Smooth muscle cell (in vitro differentiated cells): ENCODE measurements at regions not wholly inside any gene's neighbourhood (a gene's known extent, or its start where the extent isn't known, plus 50 kb on each side); places are given as distances from the start of the nearest gene placed in this dataset.

Source experiments
- DNase-seq: peaks from one replicate; lab custom pipeline; 2025; ENCODE audit not compliant: unreplicated experiment; lab: John Stamatoyannopoulos, UW
- H2AFZ ChIP-seq: fragments of 200-600 bp; sonication (generic); 2 replicates; pipeline ENCODE4 v1.6.0; 2016; ENCODE audit warnings: antibody characterized with exemption, low read depth, mild to moderate bottlenecking
- H3F3A ChIP-seq: fragments of 200-600 bp; sonication (generic); 2 replicates; pipeline ENCODE4 v1.6.0; 2017; ENCODE audit warnings: antibody characterized with exemption, low read depth
- H3K27ac ChIP-seq: fragments of 200-600 bp; sonication (generic); 2 replicates; pipeline ENCODE4 v1.5.1; 2016; ENCODE audit warnings: low read depth, mild to moderate bottlenecking
- H3K27me3 ChIP-seq: fragments of 200-600 bp; sonication (generic); 2 replicates; pipeline ENCODE4 v1.6.1; 2016; ENCODE audit warnings: low read depth, mild to moderate bottlenecking
- H3K36me3 ChIP-seq: fragments of 200-600 bp; sonication (generic); 2 replicates; pipeline ENCODE4 v1.5.1; 2016; ENCODE audit warnings: low read depth
- H3K4me1 ChIP-seq: fragments of 200-600 bp; sonication (generic); 2 replicates; pipeline ENCODE4 v1.5.1; 2016; ENCODE audit warnings: low read depth
- H3K4me2 ChIP-seq: fragments of 200-600 bp; sonication (generic); 2 replicates; pipeline ENCODE4 v1.6.0; 2016; ENCODE audit warnings: mild to moderate bottlenecking
- H3K4me3 ChIP-seq: fragments of 200-600 bp; sonication (generic); 2 replicates; pipeline ENCODE4 v1.5.1; 2016; ENCODE audit warnings: mild to moderate bottlenecking
- H3K79me2 ChIP-seq: fragments of 200-600 bp; sonication (generic); 2 replicates; pipeline ENCODE4 v1.6.0; 2016; ENCODE audit warnings: low read depth, mild to moderate bottlenecking
- H3K9ac ChIP-seq: fragments of 200-600 bp; sonication (generic); 2 replicates; pipeline ENCODE4 v1.6.0; 2016; ENCODE audit warnings: low read depth
- H3K9me3 ChIP-seq: fragments of 200-600 bp; sonication (generic); replicated peaks from 2 replicates; pipeline ENCODE4 v1.5.1; 2016; ENCODE audit warnings: low read depth
- H4K20me1 ChIP-seq: fragments of 200-600 bp; sonication (generic); 2 replicates; pipeline ENCODE4 v1.6.0; 2016; ENCODE audit warnings: low read depth
- WGBS: methylation state at CpG from one replicate; pipeline ENCODE4 v1.1.7; 2016; ENCODE audit warnings: low lambda C conversion rate; 5-methylcytosine and 5-hydroxymethylcytosine counted together
- TF ChIP-seq, protein P1 (sequence below): fragments of 200-600 bp; sonication (generic); IDR thresholded peaks from 2 replicates; pipeline ENCODE4 v1.5.1; 2017; ENCODE audit warnings: borderline replicate concordance, mild to moderate bottlenecking, antibody characterized with exemption; ENCODE audit not compliant: insufficient read depth, poor library complexity, severe bottlenecking

GRCh38 chr11:96481204-96481603, 91.4 kb downstream of the JRKL start:
- no peaks in the 10 kb centered on the region for H3K4me1 ChIP-seq
- TF ChIP-seq, protein P1, sequence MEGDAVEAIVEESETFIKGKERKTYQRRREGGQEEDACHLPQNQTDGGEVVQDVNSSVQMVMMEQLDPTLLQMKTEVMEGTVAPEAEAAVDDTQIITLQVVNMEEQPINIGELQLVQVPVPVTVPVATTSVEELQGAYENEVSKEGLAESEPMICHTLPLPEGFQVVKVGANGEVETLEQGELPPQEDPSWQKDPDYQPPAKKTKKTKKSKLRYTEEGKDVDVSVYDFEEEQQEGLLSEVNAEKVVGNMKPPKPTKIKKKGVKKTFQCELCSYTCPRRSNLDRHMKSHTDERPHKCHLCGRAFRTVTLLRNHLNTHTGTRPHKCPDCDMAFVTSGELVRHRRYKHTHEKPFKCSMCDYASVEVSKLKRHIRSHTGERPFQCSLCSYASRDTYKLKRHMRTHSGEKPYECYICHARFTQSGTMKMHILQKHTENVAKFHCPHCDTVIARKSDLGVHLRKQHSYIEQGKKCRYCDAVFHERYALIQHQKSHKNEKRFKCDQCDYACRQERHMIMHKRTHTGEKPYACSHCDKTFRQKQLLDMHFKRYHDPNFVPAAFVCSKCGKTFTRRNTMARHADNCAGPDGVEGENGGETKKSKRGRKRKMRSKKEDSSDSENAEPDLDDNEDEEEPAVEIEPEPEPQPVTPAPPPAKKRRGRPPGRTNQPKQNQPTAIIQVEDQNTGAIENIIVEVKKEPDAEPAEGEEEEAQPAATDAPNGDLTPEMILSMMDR = no peak
- no peak overlapping the region for H3K9ac ChIP-seq
- no peaks in the 10 kb centered on the region for H3K36me3 ChIP-seq
- H3K9me3 ChIP-seq = peaks cover 5% of the 10 kb centered on the region
- no peak overlapping the region for H3K4me2 ChIP-seq
- H4K20me1 ChIP-seq = no peaks in the 10 kb centered on the region
- no peak overlapping the region for H3K4me3 ChIP-seq
- no peaks in the 10 kb centered on the region for H3F3A ChIP-seq
- no peak overlapping the region for H3K27ac ChIP-seq
- no peak for DNase-seq
- no peaks in the 10 kb centered on the region for H3K79me2 ChIP-seq
- H3K27me3 ChIP-seq = no peaks in the 10 kb centered on the region
- H2AFZ ChIP-seq = no peak overlapping the region
- 33% methylated on average over 1 of the region's 1 CpG for WGBS

- WGBS = 81% methylated on average over 1 of the region's 1 CpG
- Histone ChIP-seq H3K36me3 (no peaks in the 10 kb centered on the region), H2AFZ (no peak overlapping the region), H3K9me3 (no peaks in the 10 kb centered on the region), H3F3A (no peaks in the 10 kb centered on the region), H3K27me3 (no peaks in the 10 kb centered on the region), H3K79me2 (no peaks in the 10 kb centered on the region), H3K4me1 (no peaks in the 10 kb centered on the region), H3K27ac (no peak overlapping the region), H4K20me1 (no peaks in the 10 kb centered on the region), H3K4me2 (no peak overlapping the region), H3K9ac (no peak overlapping the region), H3K4me3 (no peak overlapping the region)
- TF ChIP-seq, protein P1 = no peak
- DNase-seq = no peak
Observed at GRCh38 chr11:96481771-96482170, 92.0 kb downstream of the JRKL start.

DNA sequence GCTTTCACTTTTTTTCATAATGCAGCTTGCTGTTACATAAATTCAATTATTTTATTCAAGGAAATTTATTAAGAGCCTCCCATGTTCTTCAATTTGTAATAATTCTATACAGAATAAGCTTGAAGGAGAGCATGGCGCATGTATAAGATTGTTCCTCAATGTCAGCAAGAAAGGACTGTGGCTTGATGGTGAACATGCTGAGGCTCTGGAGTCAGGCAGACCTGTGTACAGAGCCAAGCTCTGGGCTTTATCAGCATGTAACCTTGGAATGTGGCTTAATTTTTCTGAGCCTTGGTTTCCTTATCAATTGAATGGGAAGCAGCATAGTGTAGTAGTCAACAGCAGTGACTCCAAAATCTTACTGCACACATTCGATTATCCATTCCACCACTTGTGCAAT, 92.4 kb downstream of the JRKL start:
- Histone ChIP-seq H3K27ac (no peak overlapping the region), H3K36me3 (no peaks in the 10 kb centered on the region), H3K4me2 (no peak overlapping the region), H3K4me3 (no peak overlapping the region), H3K79me2 (no peaks in the 10 kb centered on the region), H2AFZ (no peak overlapping the region), H3K9me3 (no peaks in the 10 kb centered on the region), H4K20me1 (no peaks in the 10 kb centered on the region), H3K27me3 (no peaks in the 10 kb centered on the region), H3K4me1 (no peaks in the 10 kb centered on the region), H3F3A (no peaks in the 10 kb centered on the region), H3K9ac (no peak overlapping the region)
- TF ChIP-seq, protein P1 = no peak
- no peak for DNase-seq
- 94% methylated on average over 2 of the region's 2 CpGs for whole genome bisulfite sequencing

GRCh38 chr11:96483374-96483955, 93.7 kb downstream of the JRKL start:
- H3K27me3 ChIP-seq = no peaks in the 10 kb centered on the region
- no peak overlapping the region for H3K4me3 ChIP-seq
- H3K4me1 ChIP-seq = no peaks in the 10 kb centered on the region
- no peaks in the 10 kb centered on the region for H3F3A ChIP-seq
- H3K36me3 ChIP-seq = no peaks in the 10 kb centered on the region
- H3K79me2 ChIP-seq = no peaks in the 10 kb centered on the region
- no peaks in the 10 kb centered on the region for H3K9me3 ChIP-seq
- TF ChIP-seq, protein P1 = no peak
- H3K9ac ChIP-seq = no peak overlapping the region
- H3K4me2 ChIP-seq = no peak overlapping the region
- H4K20me1 ChIP-seq = no peaks in the 10 kb centered on the region
- no peak for DNase-seq
- H2AFZ ChIP-seq = no peak overlapping the region
- no peak overlapping the region for H3K27ac ChIP-seq
